ENCODE measurements at regions not wholly inside any gene's neighbourhood (a gene's known extent, or its start where the extent isn't known, plus 50 kb on each side); places are given as distances from the start of the nearest gene placed in this dataset.

DNA sequence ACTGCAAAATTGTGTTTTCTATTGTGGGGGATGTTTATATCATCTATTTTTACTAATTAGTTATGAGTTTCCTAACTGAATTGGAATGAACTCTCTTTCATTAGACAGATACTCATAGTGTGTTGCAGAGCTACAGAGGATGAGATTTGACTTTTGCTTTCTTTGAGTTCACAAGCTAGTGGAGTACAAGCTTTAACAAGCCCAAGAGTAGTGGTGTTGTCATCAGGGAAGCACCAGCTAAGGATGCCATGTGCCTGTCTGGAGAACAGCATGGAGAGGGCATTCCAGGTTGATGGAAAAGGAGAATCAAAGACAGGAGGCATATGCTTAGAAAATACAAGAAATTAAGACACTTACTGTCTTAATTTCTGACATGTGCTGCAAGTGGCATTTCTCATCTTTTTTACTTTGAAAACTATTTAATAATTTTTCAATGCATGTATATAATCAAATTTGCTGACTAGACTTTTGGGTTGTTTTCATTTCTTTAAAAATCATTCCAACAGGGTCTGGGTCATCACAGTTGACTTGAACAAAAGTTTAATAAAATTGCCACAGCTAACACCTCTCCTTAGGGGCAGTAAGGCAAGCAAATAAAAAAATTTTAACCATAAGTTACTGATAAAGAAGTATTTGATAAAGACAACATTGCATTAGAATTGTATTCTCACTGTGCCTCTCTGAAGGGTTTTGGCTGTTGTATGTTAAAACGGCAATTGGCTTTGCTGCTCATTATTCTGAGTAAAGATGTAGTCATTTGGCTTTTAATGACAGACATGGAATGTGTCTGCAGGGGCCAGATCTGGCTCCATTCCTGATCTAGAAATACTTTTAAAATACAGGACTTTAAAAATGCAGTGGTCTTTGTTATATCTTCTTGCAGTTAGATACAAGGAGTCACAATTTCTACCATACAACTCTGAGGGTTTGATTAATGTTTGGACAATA is 323.7 kb upstream of the CDH11 start:
- Histone ChIP-seq H3K4me2 (ENCODE audit: extremely low read depth, insufficient read depth, low read length) (no peak overlapping the region), H3K79me2 (ENCODE audit: control insufficient read depth, insufficient read depth, low read length) (no peaks in the 10 kb centered on the region), H3K27me3 (ENCODE audit: control insufficient read depth, insufficient read depth, low read length) (no peaks in the 10 kb centered on the region), H2AFZ (ENCODE audit: low read length) (no peak overlapping the region), H3K4me1 (ENCODE audit: control insufficient read depth, extremely low read depth, insufficient read depth, low read length) (no peaks in the 10 kb centered on the region), H3K4me3 (replicated peaks in 1 of 4; ENCODE audit: control extremely low read depth in 1 of 4, insufficient read depth in 1 of 4, low read depth in 3 of 4, low read length in 4 of 4) (no peak overlapping the region), H3K9me3 (ENCODE audit: control insufficient read depth, insufficient read depth, low read depth, low read length) (no peaks in the 10 kb centered on the region), H3K27ac (ENCODE audit: insufficient read depth, low read length) (no peak overlapping the region), H3K36me3 (ENCODE audit: control insufficient read depth, insufficient read depth, low read length) (no peaks in the 10 kb centered on the region), H4K20me1 (ENCODE audit: control insufficient read depth, extremely low read depth, insufficient read depth, low read length) (no peaks in the 10 kb centered on the region), H3K9ac (ENCODE audit: insufficient read depth, low read length) (no peak overlapping the region)
- peak in 1 of 2 donors; percentile 25 for DNase-seq (ENCODE audit: low read depth in 2 of 2)
- TF ChIP-seq, protein P1, sequence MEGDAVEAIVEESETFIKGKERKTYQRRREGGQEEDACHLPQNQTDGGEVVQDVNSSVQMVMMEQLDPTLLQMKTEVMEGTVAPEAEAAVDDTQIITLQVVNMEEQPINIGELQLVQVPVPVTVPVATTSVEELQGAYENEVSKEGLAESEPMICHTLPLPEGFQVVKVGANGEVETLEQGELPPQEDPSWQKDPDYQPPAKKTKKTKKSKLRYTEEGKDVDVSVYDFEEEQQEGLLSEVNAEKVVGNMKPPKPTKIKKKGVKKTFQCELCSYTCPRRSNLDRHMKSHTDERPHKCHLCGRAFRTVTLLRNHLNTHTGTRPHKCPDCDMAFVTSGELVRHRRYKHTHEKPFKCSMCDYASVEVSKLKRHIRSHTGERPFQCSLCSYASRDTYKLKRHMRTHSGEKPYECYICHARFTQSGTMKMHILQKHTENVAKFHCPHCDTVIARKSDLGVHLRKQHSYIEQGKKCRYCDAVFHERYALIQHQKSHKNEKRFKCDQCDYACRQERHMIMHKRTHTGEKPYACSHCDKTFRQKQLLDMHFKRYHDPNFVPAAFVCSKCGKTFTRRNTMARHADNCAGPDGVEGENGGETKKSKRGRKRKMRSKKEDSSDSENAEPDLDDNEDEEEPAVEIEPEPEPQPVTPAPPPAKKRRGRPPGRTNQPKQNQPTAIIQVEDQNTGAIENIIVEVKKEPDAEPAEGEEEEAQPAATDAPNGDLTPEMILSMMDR (conservative IDR thresholded peaks at IDR 0.05 in 1 of 2, IDR thresholded peaks at IDR 0.05 in 1 of 2; ENCODE audit: low read depth in 1 of 2, low read length in 2 of 2) = no peak
- TF ChIP-seq EZH2 (IDR thresholded peaks at IDR 0.05; ENCODE audit: low read length, missing control alignments) = no peak

DNA sequence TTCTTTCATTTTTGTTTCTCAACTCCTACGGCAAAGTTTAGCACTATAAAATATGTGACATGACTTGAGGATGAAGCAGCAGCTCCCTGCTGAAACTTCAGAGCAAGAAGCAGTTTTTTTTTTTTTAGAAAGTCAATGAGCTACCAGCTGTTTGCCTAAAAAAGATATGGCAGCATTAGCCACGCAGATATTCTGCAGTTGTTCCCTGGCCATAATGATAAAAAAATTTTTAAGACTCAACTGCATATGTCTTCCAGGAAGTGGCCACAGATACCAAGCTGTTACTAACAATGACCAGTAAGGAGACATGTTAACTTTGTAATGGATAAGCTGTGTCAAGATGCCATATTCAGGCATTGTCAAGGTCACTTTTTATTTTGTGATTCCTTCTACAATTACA is 319.6 kb upstream of the CDH11 start:
- H3K9ac ChIP-seq (ENCODE audit: insufficient read depth, low read length) = no peak overlapping the region
- no peak overlapping the region for H3K4me3 ChIP-seq (replicated peaks in 1 of 4; ENCODE audit: control extremely low read depth in 1 of 4, insufficient read depth in 1 of 4, low read depth in 3 of 4, low read length in 4 of 4)
- H3K27ac ChIP-seq (ENCODE audit: insufficient read depth, low read length) = no peak overlapping the region
- no peaks in the 10 kb centered on the region for H3K27me3 ChIP-seq (ENCODE audit: control insufficient read depth, insufficient read depth, low read length)
- no peaks in the 10 kb centered on the region for H3K9me3 ChIP-seq (ENCODE audit: control insufficient read depth, insufficient read depth, low read depth, low read length)
- no peaks in the 10 kb centered on the region for H4K20me1 ChIP-seq (ENCODE audit: control insufficient read depth, extremely low read depth, insufficient read depth, low read length)
- no peak for TF ChIP-seq EZH2 (IDR thresholded peaks at IDR 0.05; ENCODE audit: low read length, missing control alignments)
- TF ChIP-seq, protein P1 (conservative IDR thresholded peaks at IDR 0.05 in 1 of 2, IDR thresholded peaks at IDR 0.05 in 1 of 2; ENCODE audit: low read depth in 1 of 2, low read length in 2 of 2) = no peak
- H3K4me1 ChIP-seq (ENCODE audit: control insufficient read depth, extremely low read depth, insufficient read depth, low read length) = no peaks in the 10 kb centered on the region
- H3K36me3 ChIP-seq (ENCODE audit: control insufficient read depth, insufficient read depth, low read length) = no peaks in the 10 kb centered on the region
- H3K4me2 ChIP-seq (ENCODE audit: extremely low read depth, insufficient read depth, low read length) = no peak overlapping the region
- no peak for DNase-seq (ENCODE audit: low read depth in 2 of 2)
- H2AFZ ChIP-seq (ENCODE audit: low read length) = no peak overlapping the region
- H3K79me2 ChIP-seq (ENCODE audit: control insufficient read depth, insufficient read depth, low read length) = no peaks in the 10 kb centered on the region

DNA sequence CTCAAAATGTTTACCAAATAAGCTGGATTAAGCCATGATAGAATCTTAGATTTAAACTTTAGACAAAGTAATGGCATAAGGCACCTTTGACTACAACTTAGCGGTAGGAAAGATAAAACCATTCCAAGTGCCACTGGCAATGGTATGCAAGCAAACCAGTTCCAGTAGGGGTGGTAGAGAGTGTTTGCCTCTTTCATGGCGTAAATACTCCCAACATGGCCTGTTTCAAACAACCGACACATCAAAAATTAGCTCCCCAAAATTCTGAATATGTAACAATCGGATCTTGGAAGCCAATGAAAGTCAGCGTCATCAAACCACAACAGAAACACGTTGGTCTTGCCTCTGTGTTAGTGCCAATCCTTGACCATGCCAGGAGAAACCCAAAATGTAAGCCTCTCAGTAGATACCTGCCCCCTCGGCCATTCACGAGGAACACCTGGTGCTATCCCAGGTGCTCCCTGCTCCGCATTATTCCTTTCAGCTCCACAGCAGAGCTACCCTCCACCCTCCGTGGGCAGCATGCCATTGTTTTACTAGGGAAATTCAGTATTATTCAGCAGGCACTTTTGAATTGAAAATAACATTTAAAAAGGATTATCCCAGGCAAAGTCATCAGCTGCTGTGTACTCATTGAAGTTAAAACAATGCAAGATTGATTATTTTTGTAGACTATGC is 307.8 kb upstream of the CDH11 start:
- Histone ChIP-seq H3K79me2 (ENCODE audit: control insufficient read depth, insufficient read depth, low read length) (no peaks in the 10 kb centered on the region), H3K36me3 (ENCODE audit: control insufficient read depth, insufficient read depth, low read length) (no peaks in the 10 kb centered on the region), H2AFZ (ENCODE audit: low read length) (no peak overlapping the region), H3K4me2 (ENCODE audit: extremely low read depth, insufficient read depth, low read length) (no peak overlapping the region), H3K27ac (ENCODE audit: insufficient read depth, low read length) (no peak overlapping the region), H3K27me3 (ENCODE audit: control insufficient read depth, insufficient read depth, low read length) (no peaks in the 10 kb centered on the region), H3K9ac (ENCODE audit: insufficient read depth, low read length) (no peak overlapping the region), H4K20me1 (ENCODE audit: control insufficient read depth, extremely low read depth, insufficient read depth, low read length) (no peaks in the 10 kb centered on the region), H3K4me3 (replicated peaks in 1 of 4; ENCODE audit: control extremely low read depth in 1 of 4, insufficient read depth in 1 of 4, low read depth in 3 of 4, low read length in 4 of 4) (no peak overlapping the region), H3K4me1 (ENCODE audit: control insufficient read depth, extremely low read depth, insufficient read depth, low read length) (no peaks in the 10 kb centered on the region), H3K9me3 (ENCODE audit: control insufficient read depth, insufficient read depth, low read depth, low read length) (no peaks in the 10 kb centered on the region)
- TF ChIP-seq, protein P1 (conservative IDR thresholded peaks at IDR 0.05 in 1 of 2, IDR thresholded peaks at IDR 0.05 in 1 of 2; ENCODE audit: low read depth in 1 of 2, low read length in 2 of 2) = no peak
- TF ChIP-seq EZH2 (IDR thresholded peaks at IDR 0.05; ENCODE audit: low read length, missing control alignments) = no peak
- no peak for DNase-seq (ENCODE audit: low read depth in 2 of 2)
